ENCODE measurements at regions not wholly inside any gene's neighbourhood (a gene's known extent, or its start where the extent isn't known, plus 50 kb on each side); places are given as distances from the start of the nearest gene placed in this dataset.

DNA sequence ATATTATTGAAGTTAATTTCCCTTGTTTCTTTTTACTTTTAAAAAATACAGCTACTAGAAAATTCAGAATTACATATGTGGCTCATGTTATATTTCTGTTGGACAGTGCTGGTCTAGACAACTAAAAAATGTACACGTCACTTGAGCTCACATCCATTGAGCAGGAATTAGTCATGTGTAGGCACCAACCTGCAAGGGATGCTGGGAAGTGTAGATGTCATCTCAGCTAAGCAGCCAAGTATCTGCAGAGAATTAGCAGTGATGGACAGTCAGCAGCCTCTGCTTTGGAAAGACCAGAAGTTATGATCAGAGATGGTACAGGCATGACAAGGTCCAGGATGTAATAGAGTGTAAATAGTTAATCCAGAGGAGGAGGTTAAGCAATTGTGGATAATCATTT lies 87.1 kb upstream of the HS3ST2 start:
- no peak for DNase-seq

DNA sequence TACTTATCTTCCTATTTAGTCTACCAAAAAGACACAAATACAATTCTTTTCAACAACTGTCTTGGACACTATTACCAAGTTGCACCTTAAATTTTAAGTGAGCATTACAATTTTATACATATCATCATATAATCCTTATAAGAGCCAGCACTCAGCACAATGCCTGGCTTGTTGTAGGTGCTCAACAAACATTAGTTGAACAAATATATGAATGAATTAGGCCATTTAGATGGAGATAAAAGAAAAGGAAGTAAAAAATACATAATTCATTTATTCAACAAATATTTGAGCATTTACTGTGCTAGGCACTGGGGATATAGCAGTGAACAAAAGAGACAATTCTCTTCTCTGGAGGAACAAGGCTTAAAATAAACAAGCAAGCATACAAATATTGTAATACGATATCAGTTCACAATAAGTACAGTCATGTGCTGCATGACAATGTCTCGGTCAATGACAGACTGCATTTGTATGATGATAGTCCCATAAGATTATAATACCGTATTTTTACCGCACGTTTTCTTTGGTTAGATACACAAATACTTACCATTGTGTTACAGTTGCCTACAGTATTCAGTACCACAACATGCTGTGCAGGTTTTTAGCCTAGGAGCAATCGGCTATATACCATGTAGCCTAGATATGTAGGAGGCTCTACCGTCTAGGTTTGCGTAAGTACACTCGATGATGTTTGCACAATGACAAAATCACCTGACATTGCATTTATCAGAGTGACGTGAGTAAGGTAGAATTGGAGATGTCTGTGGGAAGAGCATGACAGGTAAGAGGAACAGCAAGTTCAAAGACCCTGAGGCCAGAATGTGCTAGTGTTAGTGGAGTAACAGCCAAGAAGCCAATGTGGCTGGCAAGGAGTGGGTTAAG lies 86.4 kb upstream of the HS3ST2 start:
- peak in 1 of 2 experiments; percentile 9 for DNase-seq

DNA sequence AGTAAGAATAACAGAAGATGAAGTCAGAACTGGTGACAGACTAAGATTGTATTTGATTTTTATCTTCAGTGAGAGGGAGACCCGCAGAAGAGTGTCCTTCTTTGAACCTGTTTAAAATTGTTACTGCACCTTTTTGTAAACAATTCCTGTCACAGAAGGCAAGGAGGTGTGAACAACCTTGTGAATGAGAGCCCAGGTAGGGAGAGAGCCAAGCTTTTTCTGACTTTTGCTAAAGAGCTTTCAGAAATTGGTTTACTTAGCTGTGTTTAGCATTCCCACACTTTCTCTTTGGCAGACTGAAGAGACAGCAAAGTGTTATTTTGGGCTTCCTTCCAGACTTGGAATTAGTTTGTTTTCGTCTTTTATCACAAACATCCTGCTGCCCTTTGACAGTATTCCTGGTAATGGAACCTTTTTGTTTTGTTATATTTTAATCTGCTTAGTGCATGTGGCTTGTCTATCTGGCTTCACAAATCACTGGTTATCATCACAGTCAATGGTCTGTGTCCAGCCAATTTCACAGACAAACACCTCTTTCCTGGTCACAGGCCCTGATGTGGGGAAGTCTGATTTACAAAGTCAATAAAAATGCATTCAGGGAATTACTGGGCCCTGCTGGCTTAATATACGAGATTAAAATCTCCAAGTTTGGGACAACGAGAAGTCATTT lies 85.7 kb upstream of the HS3ST2 start:
- no peak for DNase-seq

DNA sequence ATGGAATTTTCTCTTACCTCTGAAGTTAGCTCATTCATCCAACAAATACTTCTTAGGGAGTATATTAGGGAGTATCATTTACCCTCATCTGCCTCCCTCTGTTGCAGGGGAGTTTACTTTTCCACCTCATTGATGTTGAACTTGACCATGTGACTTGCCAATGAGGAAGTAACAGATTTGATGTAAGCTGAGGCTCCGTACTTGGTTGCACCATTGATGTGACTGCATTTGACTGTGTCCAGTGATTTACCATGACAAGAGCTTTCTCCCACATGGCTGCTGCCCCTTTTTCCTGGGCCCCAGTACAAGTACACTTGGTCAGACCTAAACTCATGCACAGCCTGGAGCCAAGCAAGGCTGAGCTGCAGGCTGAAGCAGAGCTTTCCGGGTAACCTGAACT lies 81.6 kb upstream of the HS3ST2 start:
- no peak for DNase-seq

DNA sequence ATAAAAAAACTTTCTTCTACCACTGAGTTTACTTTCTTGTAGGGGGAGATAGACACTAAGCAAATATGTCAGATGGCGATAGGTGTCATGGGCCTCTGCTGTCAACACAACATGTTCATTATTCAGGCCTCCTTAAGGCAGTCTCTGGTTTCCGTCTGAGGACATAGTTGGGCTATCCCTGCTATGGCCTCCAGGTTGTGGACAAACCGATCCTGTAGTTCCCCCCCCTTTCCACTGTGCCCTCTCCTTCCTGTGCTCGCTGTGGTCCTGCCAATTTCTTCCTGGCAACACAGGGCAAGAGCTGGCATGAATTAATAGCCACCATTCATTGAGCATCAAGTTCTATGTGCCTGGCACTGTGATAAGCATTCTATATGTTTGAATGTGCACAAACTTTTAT lies 81.0 kb upstream of the HS3ST2 start:
- no peak for DNase-seq

DNA sequence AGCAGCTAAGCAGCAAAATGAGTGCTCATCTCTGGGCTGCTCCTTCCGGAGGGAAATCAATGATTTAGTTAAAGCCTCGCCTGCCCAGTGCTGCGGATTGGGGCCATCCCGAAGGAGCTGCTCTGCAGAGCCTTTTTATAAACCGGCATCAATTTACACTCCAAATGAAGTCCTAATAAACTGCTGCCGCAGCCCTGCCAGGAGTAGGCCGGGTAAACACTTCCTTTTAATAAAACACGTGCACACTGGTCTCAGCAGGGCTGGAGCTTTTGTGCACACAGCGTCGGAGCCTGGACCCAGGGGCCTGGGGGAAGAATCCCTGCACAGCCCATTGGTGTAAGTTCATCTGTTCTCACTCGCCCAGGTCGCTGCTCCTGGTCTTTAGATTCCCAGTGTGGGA lies 79.6 kb upstream of the HS3ST2 start:
- peak in 1 of 2 experiments; percentile 8 for DNase-seq

DNA sequence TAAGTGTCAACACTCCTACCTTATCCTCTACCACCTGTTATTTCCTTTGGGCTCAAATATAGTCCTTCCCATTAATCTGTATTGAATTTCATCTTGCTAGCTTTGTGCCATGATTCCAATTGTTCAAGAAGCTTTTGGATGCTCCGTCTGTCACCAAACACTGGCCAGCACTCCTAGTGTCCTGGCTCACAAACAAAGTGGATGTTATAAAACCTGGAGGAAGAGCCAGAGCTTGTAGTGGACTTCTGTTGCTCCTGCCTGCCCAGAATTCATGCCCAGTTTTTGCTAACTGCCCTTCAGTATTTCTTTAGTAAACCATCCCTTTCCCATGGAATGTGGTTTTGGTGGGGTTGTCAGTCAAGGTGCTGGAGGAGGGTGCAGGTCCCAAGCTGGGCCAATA lies 77.2 kb upstream of the HS3ST2 start:
- DNase-seq: no peak

DNA sequence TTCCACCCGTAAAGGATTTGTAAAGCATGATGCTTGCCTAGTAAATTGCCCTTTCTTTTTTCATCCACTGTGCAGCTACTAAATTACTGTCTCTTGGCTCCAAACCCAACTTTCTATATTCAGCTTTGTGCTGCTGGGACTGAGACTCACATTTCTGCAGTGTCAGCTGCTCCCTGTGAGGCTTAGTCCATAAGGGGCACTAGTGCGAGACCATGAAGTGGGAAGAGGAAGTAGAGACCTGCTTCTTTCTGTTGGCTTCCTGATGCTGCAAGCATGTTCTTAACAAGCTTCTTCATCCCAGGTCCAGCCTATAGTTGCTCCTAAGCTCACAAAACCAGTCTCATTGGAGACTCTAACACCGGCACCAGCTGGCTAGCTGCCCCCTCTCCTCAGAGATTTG lies 74.9 kb upstream of the HS3ST2 start:
- DNase-seq: no peak

DNA sequence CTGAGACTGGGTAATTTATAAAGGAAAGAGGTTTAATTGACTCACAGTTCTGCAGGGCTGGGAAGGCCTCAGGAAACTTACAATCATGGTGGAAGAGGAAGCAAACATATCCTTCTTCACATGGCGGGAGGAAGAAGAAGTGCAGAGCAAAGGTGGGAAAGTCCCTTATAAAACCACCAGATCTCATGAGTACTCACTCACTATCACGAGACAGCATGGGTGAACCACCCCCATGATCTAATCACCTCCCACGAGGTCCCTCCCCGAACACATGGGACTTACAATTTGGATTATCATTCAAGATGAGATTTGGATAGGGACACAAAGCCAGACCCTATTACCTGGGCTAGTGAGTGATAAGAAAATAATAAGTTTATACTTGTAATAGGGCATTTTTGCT lies 70.6 kb upstream of the HS3ST2 start:
- no peak for DNase-seq

DNA sequence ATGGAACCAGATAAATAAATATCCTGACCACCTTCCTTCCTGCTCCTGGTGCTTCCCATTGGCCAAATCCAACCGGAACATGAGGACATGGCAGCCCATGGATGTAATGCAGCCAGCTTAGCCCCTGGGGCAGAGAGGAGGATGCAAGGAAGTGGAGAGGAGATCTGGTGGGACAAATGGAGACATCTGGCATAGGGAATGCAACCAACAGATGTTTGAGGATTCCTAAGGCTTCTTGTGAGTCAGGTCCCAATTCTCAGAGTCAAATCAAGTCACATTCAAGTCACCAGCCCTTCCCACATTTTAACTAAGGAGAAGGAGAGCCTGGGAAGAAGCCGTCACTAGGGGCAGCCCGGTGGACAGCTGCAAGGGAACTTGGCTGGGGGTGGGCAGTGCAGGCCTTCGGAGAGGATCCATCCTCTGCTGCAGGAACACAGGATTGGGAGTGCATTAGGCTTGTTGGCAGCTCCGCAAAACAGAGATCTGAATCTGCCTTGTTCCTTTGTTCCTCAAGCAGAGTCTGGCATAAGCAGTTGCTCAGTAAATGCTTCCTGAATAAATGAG lies 62.8 kb upstream of the HS3ST2 start:
- DNase-seq: no peak

DNA sequence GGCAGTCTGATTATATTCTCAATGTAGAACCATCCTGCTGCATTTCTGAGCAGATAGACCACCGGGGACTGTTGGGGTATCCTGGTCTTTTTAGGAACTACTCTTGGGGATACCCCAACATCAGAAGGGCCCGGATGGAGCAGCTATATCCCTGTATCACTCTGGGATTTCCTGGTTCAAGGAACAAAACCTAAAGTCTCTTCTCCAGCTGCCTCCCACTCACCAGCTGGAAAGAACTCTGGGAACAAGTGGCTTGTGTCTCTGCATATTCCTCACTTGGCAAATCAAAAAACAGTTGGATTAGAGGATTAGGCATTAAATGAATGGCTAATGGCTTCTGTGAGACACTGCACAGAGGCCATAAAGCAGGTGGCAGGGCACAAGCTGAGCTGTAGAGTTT lies 62.3 kb upstream of the HS3ST2 start:
- DNase-seq: no peak

DNA sequence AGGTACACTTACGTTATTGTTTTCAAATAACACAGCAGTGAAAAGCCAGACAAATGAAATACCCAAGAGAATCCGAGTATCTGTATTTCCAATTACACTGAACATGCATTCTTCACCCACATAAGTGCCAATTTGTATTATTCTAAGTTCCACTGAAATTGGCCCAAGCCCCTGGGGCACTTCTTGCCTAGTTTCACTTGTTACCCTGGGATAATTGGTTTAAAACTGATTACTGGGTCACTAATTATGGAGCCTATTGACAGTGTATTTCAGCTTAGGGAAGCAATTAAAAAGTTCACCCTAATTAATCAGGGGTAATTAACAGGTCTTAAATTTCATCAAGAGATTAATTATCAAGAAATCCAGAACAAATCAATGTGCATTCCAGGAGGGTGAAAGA lies 60.5 kb upstream of the HS3ST2 start:
- DNase-seq: no peak

DNA sequence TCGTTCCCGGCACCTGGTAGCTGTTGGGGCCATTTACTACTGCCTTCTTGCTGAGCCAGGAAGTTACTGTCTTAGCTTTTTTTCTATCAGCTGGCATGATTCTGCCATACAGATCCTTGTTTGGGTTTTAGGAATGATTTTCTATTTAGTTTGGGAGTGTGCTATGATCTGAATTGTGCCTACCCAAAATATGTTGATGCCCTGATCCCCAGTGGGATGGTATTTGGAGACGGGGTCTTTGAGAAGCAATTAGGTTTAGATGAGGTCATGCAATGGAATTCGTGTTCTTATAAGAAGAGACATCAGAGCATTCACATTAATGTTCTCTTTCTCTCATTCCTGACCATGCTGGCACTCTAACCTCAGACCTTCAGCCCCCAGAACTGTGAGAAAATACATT lies 59.4 kb upstream of the HS3ST2 start:
- DNase-seq: no peak

DNA sequence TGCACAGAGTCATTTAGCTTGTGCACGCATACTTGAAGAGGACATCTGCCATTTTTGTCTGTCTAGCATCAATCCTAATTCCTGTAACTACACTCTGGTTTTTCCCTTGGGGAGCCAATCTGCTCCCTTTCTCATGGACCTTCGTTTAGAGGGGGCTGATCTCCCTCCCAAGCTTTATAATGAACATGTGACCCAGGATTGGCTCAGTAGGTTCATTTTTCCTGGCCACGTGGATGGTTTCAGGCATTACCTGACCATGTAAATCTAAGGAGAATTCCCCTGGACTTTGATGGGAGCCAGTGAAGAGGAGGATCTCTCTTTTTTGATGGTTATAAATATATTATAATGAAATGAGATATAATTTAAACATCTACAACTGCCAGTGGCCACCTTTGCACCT lies 56.8 kb upstream of the HS3ST2 start:
- DNase-seq: no peak

DNA sequence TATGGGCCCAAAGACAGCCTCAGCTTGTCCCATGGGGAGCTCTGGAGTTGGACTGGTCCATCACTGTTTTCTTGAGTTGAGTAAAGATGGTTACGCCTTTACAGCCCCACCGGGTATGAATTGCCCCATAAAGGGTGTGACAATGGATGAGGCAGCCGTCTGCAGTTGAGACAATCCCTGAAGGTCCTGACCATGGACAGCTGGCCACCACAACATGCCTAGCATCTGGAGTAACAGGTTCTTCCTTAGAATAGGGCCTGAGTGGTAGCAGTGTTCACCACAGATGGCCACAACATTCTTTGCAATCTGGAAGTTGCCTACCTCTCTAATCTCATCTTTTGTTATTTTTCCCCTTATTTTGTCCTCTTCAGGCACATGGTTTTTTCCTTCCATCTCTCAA lies 51.5 kb upstream of the HS3ST2 start:
- DNase-seq: no peak

DNA sequence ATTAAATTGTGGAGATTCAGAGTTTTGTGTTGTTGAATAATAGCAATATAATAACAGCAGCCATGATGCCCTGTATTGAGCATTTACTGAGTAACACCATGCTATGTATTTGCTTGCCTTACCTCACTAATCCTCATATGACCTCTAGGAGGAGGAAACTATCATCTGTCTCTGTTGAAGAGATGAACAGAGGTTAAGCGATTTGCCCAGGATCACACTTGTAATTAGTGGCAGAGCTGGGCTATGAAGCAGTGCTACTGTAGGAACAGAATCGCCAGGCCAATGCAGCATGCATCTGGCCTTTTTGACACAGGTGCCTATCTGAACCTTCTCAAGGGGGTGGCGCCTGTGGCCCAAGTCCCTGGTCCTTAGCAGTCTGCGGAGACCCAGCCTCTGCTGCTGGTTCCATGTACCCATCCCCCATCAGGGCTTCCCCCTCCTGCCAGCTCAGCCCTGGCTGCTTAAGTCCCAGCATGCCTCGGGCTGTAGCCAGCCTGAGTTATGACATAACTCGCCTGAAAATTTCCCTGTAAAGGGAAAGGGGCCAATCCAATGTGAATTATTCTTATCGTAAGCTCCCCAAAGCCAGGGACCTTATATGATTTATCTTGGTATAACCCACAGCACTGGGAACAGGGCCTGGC lies 50.4 kb upstream of the HS3ST2 start:
- no peak for DNase-seq
